Spleen (tissue), 7 donors: ENCODE measurements at regions not wholly inside any gene's neighbourhood (a gene's known extent, or its start where the extent isn't known, plus 50 kb on each side); places are given as distances from the start of the nearest gene placed in this dataset.
"Not testable (repeated sequence)": the region's sequence is repeated elsewhere in the genome, so short reads cannot be mapped to it uniquely, and the experiment has no call there.

Experiments used
- POLR2A ChIP-seq, 3 donors: fragments of 450-650 bp; IDR thresholded peaks; one replicate each; pipeline ENCODE4 v1.5.1; 2017; ENCODE audit warnings: antibody characterized with exemption in 3 of 3, mild to moderate bottlenecking in 1 of 3
- POLR2AphosphoS5 ChIP-seq, 3 donors: sonication (generic); formaldehyde crosslinking; IDR thresholded peaks; one replicate each; pipeline ENCODE4 v1.5.1; 2017; ENCODE audit warnings: antibody characterized with exemption in 3 of 3
- TF ChIP-seq, protein P1 (sequence below), 11 experiments: fragments of 200-600 bp in 7 of 11; fragments of 450-650 bp in 4 of 11; sonication (generic) in 4 of 11; IDR thresholded peaks in 8 of 11; conservative IDR thresholded peaks in 3 of 11; 1 replicate in 7 of 11; 2 replicates in 4 of 11; pipeline versions ENCODE4 v1.4.0 to v1.8.0; 2016 to 2021; ENCODE audit warnings: antibody characterized with exemption in 11 of 11, inconsistent platforms in 4 of 11, mild to moderate bottlenecking in 1 of 11
- donor health status: DM: no; HTN: no; CAD: no; lungs with moderate emphysema.
- donor health status: DM: no; HTN: no; CAD: no.
- donor health status: DM: no; HTN: no; CAD: no.

DNA sequence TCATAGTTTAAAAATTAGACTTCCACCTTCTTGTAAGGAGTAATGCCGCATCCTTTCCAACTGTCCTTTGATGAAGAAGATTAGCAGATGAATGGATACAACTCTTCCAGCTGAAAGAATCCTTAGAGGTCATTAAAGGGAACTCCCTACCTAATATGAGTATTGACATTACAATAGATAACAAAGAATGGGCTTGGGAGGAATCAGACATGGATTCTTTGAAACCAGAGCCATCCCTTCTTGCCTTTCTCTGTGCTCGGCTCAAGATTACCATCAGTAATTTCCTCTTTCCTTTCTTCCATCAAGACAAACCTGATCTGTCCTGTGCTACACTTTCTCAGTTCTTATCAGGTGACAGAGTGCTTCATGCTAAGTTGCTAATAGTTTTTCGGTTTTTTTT is 83.8 kb downstream of the GOLGA8K start:
- not testable (repeated sequence) for TF ChIP-seq POLR2AphosphoS5, POLR2A (IDR thresholded peaks at IDR 0.05)
- TF ChIP-seq, protein P1, sequence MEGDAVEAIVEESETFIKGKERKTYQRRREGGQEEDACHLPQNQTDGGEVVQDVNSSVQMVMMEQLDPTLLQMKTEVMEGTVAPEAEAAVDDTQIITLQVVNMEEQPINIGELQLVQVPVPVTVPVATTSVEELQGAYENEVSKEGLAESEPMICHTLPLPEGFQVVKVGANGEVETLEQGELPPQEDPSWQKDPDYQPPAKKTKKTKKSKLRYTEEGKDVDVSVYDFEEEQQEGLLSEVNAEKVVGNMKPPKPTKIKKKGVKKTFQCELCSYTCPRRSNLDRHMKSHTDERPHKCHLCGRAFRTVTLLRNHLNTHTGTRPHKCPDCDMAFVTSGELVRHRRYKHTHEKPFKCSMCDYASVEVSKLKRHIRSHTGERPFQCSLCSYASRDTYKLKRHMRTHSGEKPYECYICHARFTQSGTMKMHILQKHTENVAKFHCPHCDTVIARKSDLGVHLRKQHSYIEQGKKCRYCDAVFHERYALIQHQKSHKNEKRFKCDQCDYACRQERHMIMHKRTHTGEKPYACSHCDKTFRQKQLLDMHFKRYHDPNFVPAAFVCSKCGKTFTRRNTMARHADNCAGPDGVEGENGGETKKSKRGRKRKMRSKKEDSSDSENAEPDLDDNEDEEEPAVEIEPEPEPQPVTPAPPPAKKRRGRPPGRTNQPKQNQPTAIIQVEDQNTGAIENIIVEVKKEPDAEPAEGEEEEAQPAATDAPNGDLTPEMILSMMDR (IDR thresholded peaks at IDR 0.05 in 8 of 11, conservative IDR thresholded peaks at IDR 0.05 in 3 of 11), result not testable (repeated sequence)
